CD4-positive, alpha-beta T cell (primary cell): ENCODE measurements at regions not wholly inside any gene's neighbourhood (a gene's known extent, or its start where the extent isn't known, plus 50 kb on each side); places are given as distances from the start of the nearest gene placed in this dataset.

Source experiments
- ATAC-seq: fragments of 200-7000 bp; cut with Tn5 transposase; one replicate; pipeline ENCODE4 v1.10.0; 2022; ENCODE audit warnings: mild to moderate bottlenecking; ENCODE audit not compliant: poor library complexity
- CTCF ChIA-PET: fragments of 350-600 bp; sonication (Branson Sonifier 250); formaldehyde crosslinking; loops from one replicate; lab custom pipeline; 2021; ENCODE audit warnings: antibody characterized with exemption, inconsistent platforms; lab: Charles Lee
- POLR2A ChIA-PET: fragments of 350-600 bp; sonication (Branson Sonifier 250); formaldehyde crosslinking; loops from one replicate; lab custom pipeline; 2021; ENCODE audit warnings: antibody characterized with exemption, inconsistent platforms; lab: Charles Lee
- DNase-seq, 14 experiments: peaks; one replicate each; pipeline ENCODE4 v3.0.0-alpha.2; 2013 to 2020; ENCODE audit warnings: mixed read lengths in 2 of 14
- H3K27ac ChIP-seq, 2 donors: one replicate each; pipeline versions ENCODE4 v1.5.1 to v1.7.0; 2013; ENCODE audit warnings: low read length in 2 of 2, low read depth in 1 of 2, mild to moderate bottlenecking in 1 of 2
- H3K27me3 ChIP-seq, 2 experiments: 1 replicate in 1 of 2; 2 replicates in 1 of 2; pipeline versions ENCODE4 v1.6.1 to v1.7.0; 2013; ENCODE audit warnings: low read length in 2 of 2, control low read depth in 1 of 2, mild to moderate bottlenecking in 1 of 2, moderate library complexity in 1 of 2; ENCODE audit not compliant: insufficient read depth in 2 of 2, control insufficient read depth in 1 of 2
- H3K36me3 ChIP-seq: one replicate; pipeline ENCODE4 v1.6.1; 2013; ENCODE audit warnings: low read length, control low read depth; ENCODE audit not compliant: insufficient read depth
- H3K4me1 ChIP-seq: one replicate; pipeline ENCODE4 v1.6.1; 2013; ENCODE audit warnings: low read length, control low read depth; ENCODE audit not compliant: insufficient read depth
- H3K4me3 ChIP-seq: one replicate; pipeline ENCODE4 v1.5.1; 2013; ENCODE audit warnings: mild to moderate bottlenecking, low read length, moderate library complexity
- H3K9me3 ChIP-seq, 2 experiments: 1 replicate in 1 of 2; 2 replicates in 1 of 2; pipeline versions ENCODE4 v1.6.1 to v1.7.0; 2013; ENCODE audit warnings: low read length in 2 of 2, mild to moderate bottlenecking in 2 of 2, control low read depth in 1 of 2, moderate library complexity in 1 of 2; ENCODE audit not compliant: control insufficient read depth in 1 of 2, insufficient read depth in 1 of 2
- H3K27ac Mint-ChIP-seq: one replicate; pipeline ENCODE4 v1.8.0; 2020; ENCODE audit warnings: mixed read lengths
- H3K27me3 Mint-ChIP-seq: one replicate; pipeline ENCODE4 v1.8.0; 2021; ENCODE audit warnings: mixed read lengths
- H3K36me3 Mint-ChIP-seq: one replicate; pipeline ENCODE4 v1.8.0; 2021; ENCODE audit warnings: low read depth, mixed read lengths
- H3K4me1 Mint-ChIP-seq: one replicate; pipeline ENCODE4 v1.8.0; 2021; ENCODE audit warnings: low read depth, mixed read lengths
- H3K4me3 Mint-ChIP-seq: one replicate; pipeline ENCODE4 v1.8.0; 2020; ENCODE audit warnings: mild to moderate bottlenecking, mixed read lengths
- H3K9me3 Mint-ChIP-seq: one replicate; pipeline ENCODE4 v1.8.0; 2020; ENCODE audit warnings: mixed read lengths
- CTCF ChIP-seq: fragments of 200-600 bp; IDR thresholded peaks from one replicate; pipeline ENCODE4 v1.8.0; 2022; ENCODE audit warnings: antibody characterized with exemption, mild to moderate bottlenecking
- intact Hi-C, 2 experiments: fragments of 100-400 bp; cut with DNase I in 1 of 2; cut with micrococcal nuclease in 1 of 2; formaldehyde crosslinking; loops; one replicate each; pipeline versions ENCODE4 v1.15.1 to v1.9.0; 2023 to 2025; cut with DNase I, micrococcal nuclease

- intact Hi-C loops: no loop called here
- Histone ChIP-seq H3K4me3 (no peak overlapping the region), H3K36me3 (no peaks in the 10 kb centered on the region), H3K27ac (no peak overlapping the region), H3K4me1 (peaks cover 11% of the 10 kb centered on the region), H3K27me3 (no peaks in the 10 kb centered on the region), H3K9me3 (no peaks in the 10 kb centered on the region)
- peaks cover 19% of the 10 kb centered on the region for H3K4me1 Mint-ChIP-seq
- no peak overlapping the region for H3K27ac Mint-ChIP-seq
- POLR2A ChIA-PET: no interaction called here
- no peaks in the 10 kb centered on the region for H3K36me3 Mint-ChIP-seq
- H3K27me3 Mint-ChIP-seq: no peaks in the 10 kb centered on the region
- H3K9me3 Mint-ChIP-seq: no peaks in the 10 kb centered on the region
- ATAC-seq: no peak
- H3K4me3 Mint-ChIP-seq: no peak overlapping the region
- CTCF ChIA-PET: no interaction called here
- no peak for TF ChIP-seq CTCF
- no peak for DNase-seq
Measured at GRCh38 chr2:43044093-43044681, 182.2 kb downstream of the ZFP36L2 start.

GRCh38 chr2:43043553-43043870 is 182.9 kb downstream of the ZFP36L2 start:
- ChIA-PET CTCF (no interaction called here), POLR2A (no interaction called here)

GRCh38 chr2:43041661-43042360 is 184.6 kb downstream of the ZFP36L2 start:
- H3K27ac ChIP-seq: no peak overlapping the region
- H3K36me3 ChIP-seq: no peaks in the 10 kb centered on the region
- CTCF ChIA-PET: no interaction called here
- intact Hi-C loops: no loop called here
- H3K27me3 ChIP-seq: no peaks in the 10 kb centered on the region
- POLR2A ChIA-PET: no interaction called here
- ATAC-seq (no peak), DNase-seq (no peak)
- Mint-ChIP-seq H3K9me3 (no peaks in the 10 kb centered on the region), H3K27me3 (no peaks in the 10 kb centered on the region), H3K36me3 (no peaks in the 10 kb centered on the region), H3K27ac (no peak overlapping the region), H3K4me1 (peaks cover 11% of the 10 kb centered on the region), H3K4me3 (no peak overlapping the region)
- TF ChIP-seq CTCF: no peak
- no peaks in the 10 kb centered on the region for H3K9me3 ChIP-seq
- H3K4me1 ChIP-seq: peaks cover 6% of the 10 kb centered on the region
- no peak overlapping the region for H3K4me3 ChIP-seq

More at GRCh38 chr2:43043553-43043870, 182.9 kb downstream of the ZFP36L2 start:
- Histone ChIP-seq H3K27ac (no peak overlapping the region), H3K4me3 (no peak overlapping the region), H3K27me3 (no peaks in the 10 kb centered on the region), H3K9me3 (no peaks in the 10 kb centered on the region), H3K4me1 (peaks cover 11% of the 10 kb centered on the region), H3K36me3 (no peaks in the 10 kb centered on the region)
- no peak overlapping the region for H3K4me3 Mint-ChIP-seq
- no peaks in the 10 kb centered on the region for H3K36me3 Mint-ChIP-seq
- ATAC-seq: no peak
- peaks cover 19% of the 10 kb centered on the region for H3K4me1 Mint-ChIP-seq
- TF ChIP-seq CTCF: no peak
- no peaks in the 10 kb centered on the region for H3K9me3 Mint-ChIP-seq
- H3K27ac Mint-ChIP-seq: no peak overlapping the region
- no peak for DNase-seq
- no peaks in the 10 kb centered on the region for H3K27me3 Mint-ChIP-seq
- intact Hi-C loops: no loop called here
